Posterior cingulate gyrus (tissue), 11 donors: ENCODE measurements at regions not wholly inside any gene's neighbourhood (a gene's known extent, or its start where the extent isn't known, plus 50 kb on each side); places are given as distances from the start of the nearest gene placed in this dataset.

Experiments used
- DNase-seq, 10 donors: peaks; one replicate each; pipeline versions ENCODE4 v3.0.0 to v3.0.0-alpha.2; 2020 to 2021; ENCODE audit warnings: mixed read lengths in 3 of 10
- intact Hi-C: fragments of 100-400 bp; cut with DNase I; formaldehyde crosslinking; loops from one replicate; pipeline ENCODE4 v1.15.1; 2023

GRCh38 chr10:117632406-117632805, 89.9 kb downstream of the EMX2 start:
- no peak for DNase-seq
- intact Hi-C loops: no loop called here

GRCh38 chr10:117635826-117636225, 93.3 kb downstream of the EMX2 start:
- DNase-seq: no peak

GRCh38 chr10:117638200-117638599, 95.7 kb downstream of the EMX2 start:
- intact Hi-C loops: no loop called here
- no peak for DNase-seq

More at GRCh38 chr10:117635826-117636225, 93.3 kb downstream of the EMX2 start:
- intact Hi-C loops: no loop called here

- no peak for DNase-seq
- intact Hi-C loops: no loop called here
Measured at GRCh38 chr10:117638664-117639200, 96.2 kb downstream of the EMX2 start.

- intact Hi-C loops: no loop called here
Measured at GRCh38 chr10:117640406-117640805, 97.9 kb downstream of the EMX2 start.

GRCh38 chr10:117646718-117647117, 104.2 kb downstream of the EMX2 start:
- intact Hi-C loops: no loop called here

More at GRCh38 chr10:117640406-117640805, 97.9 kb downstream of the EMX2 start:
- DNase-seq: no peak

GRCh38 chr10:117647306-117647705, 104.8 kb downstream of the EMX2 start:
- DNase-seq: no peak
- intact Hi-C loops: no loop called here

More at GRCh38 chr10:117646718-117647117, 104.2 kb downstream of the EMX2 start:
- no peak for DNase-seq

- intact Hi-C loops: no loop called here
- no peak for DNase-seq
Measured at GRCh38 chr10:117651121-117651520, 108.6 kb downstream of the EMX2 start.

- no peak for DNase-seq
- intact Hi-C loops: no loop called here
Measured at GRCh38 chr10:117652228-117653169, 110.0 kb downstream of the EMX2 start.

- intact Hi-C loops: no loop called here
- DNase-seq: no peak
Measured at GRCh38 chr10:117653170-117653515, 110.6 kb downstream of the EMX2 start.

GRCh38 chr10:117654105-117654504, 111.6 kb downstream of the EMX2 start:
- intact Hi-C loops: no loop called here
- DNase-seq: no peak

- no peak for DNase-seq
- intact Hi-C loops: no loop called here
Measured at GRCh38 chr10:117656385-117657367, 114.1 kb downstream of the EMX2 start.

GRCh38 chr10:117661316-117661715, 118.8 kb downstream of the EMX2 start:
- intact Hi-C loops: no loop called here
- DNase-seq: no peak

- intact Hi-C loops: no loop called here
- DNase-seq: no peak
Measured at GRCh38 chr10:117662126-117662525, 119.6 kb downstream of the EMX2 start.

GRCh38 chr10:117662751-117663540, 120.4 kb downstream of the EMX2 start:
- DNase-seq: peak in 1 of 10 donors; percentile 31
- intact Hi-C loops: no loop called here

- no peak for DNase-seq
- intact Hi-C loops: no loop called here
Measured at GRCh38 chr10:117663750-117664149, 121.2 kb downstream of the EMX2 start.

- DNase-seq: no peak
- intact Hi-C loops: no loop called here
Measured at GRCh38 chr10:117664288-117664687, 121.7 kb downstream of the EMX2 start.

GRCh38 chr10:117666166-117666565, 123.6 kb downstream of the EMX2 start:
- peak in 1 of 10 donors; percentile 22 for DNase-seq
- intact Hi-C loops: no loop called here

- DNase-seq: no peak
- intact Hi-C loops: no loop called here
Measured at GRCh38 chr10:117666965-117667364, 124.4 kb downstream of the EMX2 start.

GRCh38 chr10:117667831-117668230, 125.3 kb downstream of the EMX2 start:
- intact Hi-C loops: no loop called here
- DNase-seq: no peak
